Fibroblast of skin of abdomen (primary cell): ENCODE measurements at regions not wholly inside any gene's neighbourhood (a gene's known extent, or its start where the extent isn't known, plus 50 kb on each side); places are given as distances from the start of the nearest gene placed in this dataset.
A peak's percentile ranks its signal among the peaks of the same experiment; 100 is the strongest.

Source experiments
- DNase-seq: peaks from one replicate; pipeline ENCODE4 v3.0.0-alpha.2; 2013

DNA sequence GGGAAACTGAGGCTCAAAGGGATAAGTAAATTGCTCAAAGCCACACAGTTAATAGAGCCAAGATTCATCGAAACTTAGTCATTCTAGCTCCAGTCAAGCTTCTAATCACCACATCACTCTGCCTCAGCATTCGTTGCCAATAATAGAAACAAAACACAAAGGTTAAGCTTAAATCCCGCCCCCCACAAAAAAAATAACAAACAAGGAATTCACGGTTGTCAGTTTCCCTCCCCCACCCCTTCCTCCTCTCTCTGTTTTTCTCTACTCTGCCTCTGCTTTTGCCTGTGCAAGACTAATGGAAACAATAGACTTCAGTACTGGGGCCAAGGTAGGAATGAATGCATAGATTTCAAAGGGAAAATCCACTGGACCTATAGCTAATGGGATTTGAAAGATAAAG is 70.7 kb upstream of the ZNF644 start:
- no peak for DNase-seq

DNA sequence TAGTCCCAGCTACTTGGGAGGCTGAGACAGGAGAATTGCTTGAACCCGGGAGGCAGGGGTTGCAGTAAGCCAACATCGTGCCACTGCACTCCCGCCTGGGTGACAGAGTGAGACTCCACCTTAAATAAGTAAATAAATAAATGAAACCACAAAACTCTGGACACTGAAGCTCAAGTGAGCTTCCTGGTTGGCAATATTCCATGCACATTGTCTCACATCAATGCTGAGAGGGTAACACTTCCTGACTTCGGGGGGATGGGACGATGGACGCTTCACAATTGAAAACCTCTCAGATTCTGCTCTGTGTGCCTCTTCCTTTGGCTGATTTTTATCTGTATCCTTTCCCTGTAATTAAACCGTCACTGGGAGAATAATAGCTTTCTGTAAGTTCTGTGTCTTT is 70.0 kb upstream of the ZNF644 start:
- no peak for DNase-seq

DNA sequence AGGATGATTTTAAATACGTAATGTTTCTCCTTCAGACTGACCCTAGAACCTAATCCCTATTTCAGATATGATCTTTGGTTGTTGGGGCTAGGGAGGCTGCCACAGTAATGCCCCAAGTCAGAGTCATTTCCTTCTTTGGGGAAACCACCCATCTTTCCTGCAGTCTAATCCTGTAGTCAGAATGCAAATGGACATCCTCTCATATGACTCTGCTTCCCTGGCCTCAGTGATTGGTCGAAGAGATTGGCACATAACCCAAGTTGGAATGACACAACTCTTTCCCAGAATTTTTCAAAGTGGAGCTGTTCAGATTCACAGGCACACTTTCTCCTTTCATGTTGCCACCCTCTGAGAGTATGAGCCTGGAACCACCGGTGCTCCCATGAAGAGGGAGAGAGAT is 58.8 kb upstream of the ZNF644 start:
- peak; percentile 9 for DNase-seq

DNA sequence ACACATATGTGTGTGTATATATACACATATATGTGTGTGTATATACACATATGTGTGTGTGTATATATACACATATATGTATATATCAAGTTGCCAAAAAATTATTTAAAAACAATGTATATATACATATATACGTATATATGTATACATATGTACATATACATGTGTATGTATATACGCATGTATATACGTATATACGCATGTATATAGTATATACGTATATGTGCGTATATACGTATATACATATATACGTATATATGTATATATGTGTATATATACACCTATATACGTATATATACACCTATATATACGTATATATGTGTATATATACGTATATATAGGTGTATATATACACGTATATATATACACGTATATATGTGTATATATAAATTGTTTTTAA is 57.0 kb upstream of the ZNF644 start:
- DNase-seq = no peak

DNA sequence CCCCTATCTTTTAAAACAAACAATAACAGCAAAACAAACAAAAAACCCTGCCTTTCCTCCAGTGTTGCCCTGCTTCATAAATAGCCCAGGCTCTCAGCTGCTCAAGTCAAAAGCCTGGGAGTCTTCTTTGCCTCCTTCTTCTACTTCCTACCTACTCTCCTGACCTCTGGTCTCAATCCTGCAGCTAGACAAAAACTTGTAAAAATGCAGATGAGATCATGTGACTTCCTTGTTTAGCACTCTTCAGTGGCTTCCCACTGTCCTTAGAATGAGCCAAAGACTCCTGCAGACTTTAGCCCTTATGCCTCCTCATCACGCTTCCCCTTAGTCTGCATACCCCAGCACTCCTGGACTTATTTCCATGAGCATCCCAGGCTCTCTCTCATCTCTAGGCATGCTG is 55.0 kb upstream of the ZNF644 start:
- DNase-seq = no peak

DNA sequence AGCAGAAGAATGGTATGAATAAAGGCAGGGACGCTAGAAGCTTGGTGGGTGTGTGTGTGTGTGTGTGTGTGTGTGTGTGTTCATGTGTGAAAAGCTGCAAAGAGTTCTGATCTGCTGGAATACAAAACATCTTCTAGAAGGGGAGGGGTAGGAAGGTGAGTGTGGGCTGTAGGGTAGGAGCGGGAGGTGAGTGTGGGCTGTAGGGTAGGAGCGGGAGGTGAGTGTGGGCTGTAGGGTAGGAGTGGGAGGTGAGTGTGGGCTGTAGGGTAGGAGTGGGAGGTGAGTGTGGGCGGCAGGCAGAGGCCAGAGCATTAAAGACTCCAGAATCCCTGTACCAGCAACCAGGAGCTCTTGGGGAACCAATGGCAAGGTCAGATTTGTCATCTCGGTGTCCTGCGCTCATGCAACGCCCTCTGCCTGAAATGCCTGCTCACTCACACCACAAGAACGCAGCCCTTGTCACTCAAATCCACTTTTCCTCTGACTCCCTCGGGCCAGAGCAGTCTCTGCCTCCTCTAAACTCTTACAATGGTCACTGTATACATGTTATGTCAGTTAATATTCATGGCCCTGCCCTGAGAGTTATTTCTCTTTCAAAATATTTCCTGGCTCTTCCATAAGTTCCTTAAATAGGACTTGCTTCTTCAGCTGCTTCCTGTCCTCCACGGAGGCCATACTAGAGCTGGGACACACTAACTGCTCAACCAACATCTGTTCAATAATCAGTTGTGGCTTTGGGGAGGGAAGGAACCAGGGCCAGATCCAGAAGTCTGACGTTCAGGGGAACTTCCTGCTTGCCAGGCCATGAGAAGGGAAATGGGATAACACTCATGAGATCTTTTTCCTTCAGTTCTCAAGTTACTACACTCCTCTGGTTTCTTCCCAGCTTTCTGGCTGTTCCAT is 53.6 kb upstream of the ZNF644 start:
- DNase-seq = no peak

DNA sequence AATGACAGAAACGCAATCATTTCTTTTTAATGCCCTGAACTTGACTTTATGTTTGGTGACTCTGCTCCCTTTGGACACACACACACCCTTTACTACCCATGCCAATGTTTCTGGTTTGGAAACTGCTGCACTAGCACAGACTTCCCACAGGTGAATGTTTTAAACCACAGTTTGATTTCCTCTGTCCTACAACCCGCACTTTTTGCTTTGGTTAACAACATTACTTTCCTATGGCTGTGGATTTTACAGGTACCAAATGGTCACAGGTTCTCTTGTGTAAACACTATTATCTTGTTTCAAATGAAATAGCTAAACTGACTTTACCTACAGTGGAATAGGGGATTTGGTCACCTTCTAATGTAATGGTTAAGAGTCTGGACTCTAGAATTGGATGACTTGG is 51.5 kb upstream of the ZNF644 start:
- no peak for DNase-seq

DNA sequence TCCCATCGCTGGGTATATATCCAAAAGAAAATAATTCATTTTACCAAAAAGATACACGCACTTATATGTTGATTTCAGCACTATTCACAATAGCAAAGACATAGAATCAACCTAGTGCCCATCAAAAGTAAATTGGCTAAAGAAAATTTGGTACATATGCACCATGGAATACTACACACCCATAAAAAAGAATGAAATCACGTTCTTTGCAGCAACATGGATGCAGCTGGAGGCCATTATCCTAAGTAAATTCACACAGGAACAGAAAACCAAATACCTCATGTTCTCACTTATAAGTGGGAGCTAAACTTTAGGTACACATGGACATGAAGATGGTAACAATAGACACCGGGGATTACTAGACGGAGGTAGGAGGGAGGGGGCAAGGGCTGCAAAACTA is 50.0 kb upstream of the ZNF644 start:
- no peak for DNase-seq
